MG63 (cell line): ENCODE measurements at regions not wholly inside any gene's neighbourhood (a gene's known extent, or its start where the extent isn't known, plus 50 kb on each side); places are given as distances from the start of the nearest gene placed in this dataset.
A peak's percentile ranks its signal among the peaks of the same experiment; 100 is the strongest.

Source experiments
- DNase-seq: peaks from one replicate; pipeline ENCODE4 v3.0.0-alpha.2; 2020
- H3K27me3 ChIP-seq: fragments of 250-450 bp; sonication (Bioruptor Pico); 2 replicates; pipeline ENCODE4 v1.5.1; 2020; ENCODE audit warnings: mild to moderate bottlenecking, moderate library complexity
- H3K36me3 ChIP-seq: fragments of 250-450 bp; sonication (Bioruptor Pico); 2 replicates; pipeline ENCODE4 v1.5.1; 2020; ENCODE audit warnings: mild to moderate bottlenecking, moderate library complexity
- H3K4me3 ChIP-seq: fragments of 250-450 bp; sonication (Bioruptor Pico); 2 replicates; pipeline ENCODE4 v1.5.1; 2020; ENCODE audit warnings: mild to moderate bottlenecking, moderate library complexity
- H3K9me3 ChIP-seq: fragments of 250-450 bp; sonication (Bioruptor Pico); 2 replicates; pipeline ENCODE4 v1.5.1; 2020; ENCODE audit warnings: mild to moderate bottlenecking, moderate library complexity

DNA sequence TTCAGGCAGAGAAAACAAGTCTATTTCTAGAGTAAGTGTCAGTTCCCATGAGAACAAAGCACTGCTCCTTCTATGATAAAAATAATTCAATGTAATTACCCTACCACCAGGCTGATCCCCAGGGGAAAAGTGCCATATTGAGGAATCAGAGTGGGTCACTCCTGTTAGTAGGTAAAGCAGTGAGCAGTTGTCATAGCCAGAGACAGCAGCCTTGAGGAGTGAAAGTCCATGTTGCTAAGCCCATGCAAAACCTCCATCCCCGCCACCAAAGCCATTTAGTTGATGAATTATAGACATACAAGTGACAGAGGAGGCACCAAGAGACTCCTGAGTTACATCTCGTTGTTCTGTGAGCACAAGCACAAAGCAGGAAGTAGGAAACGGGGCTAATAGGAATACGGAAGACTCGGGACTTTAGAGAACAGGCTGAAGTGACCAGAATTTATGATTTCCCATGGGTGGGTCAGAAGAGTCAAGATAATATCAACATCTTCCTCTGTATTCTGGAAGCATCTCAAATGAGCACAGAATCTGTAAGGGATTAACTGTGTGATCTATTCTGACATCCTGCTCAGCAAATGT is 197.9 kb downstream of the MAFB start:
- no peaks in the 10 kb centered on the region for H3K36me3 ChIP-seq
- no peak for DNase-seq
- no peaks in the 10 kb centered on the region; the same call in 1 of the 2 replicates for H3K27me3 ChIP-seq
- no peak overlapping the region for H3K4me3 ChIP-seq
- H3K9me3 ChIP-seq: no peaks in the 10 kb centered on the region

DNA sequence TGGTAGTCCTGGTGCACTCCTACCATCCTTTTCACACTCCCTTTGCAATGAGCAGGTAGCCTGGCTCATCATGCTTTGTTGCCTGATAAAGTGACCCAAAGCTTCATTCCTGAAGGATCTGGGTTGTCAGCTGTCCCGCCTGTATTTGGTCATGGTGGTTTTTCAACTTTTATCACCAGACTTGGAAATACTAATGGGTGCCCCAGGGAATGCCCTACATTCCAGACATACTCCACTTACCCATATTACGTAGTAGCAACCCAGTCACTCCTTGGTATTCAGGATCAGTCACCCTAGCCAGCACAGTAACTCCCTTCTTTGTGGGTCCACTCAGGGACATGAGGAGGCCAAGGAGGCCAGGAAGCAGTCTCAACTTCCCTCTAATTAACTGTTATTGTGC is 199.2 kb downstream of the MAFB start:
- Histone ChIP-seq H3K27me3 (no peaks in the 10 kb centered on the region; the same call in 1 of the 2 replicates), H3K36me3 (no peaks in the 10 kb centered on the region), H3K4me3 (no peak overlapping the region), H3K9me3 (no peaks in the 10 kb centered on the region)
- DNase-seq: no peak

DNA sequence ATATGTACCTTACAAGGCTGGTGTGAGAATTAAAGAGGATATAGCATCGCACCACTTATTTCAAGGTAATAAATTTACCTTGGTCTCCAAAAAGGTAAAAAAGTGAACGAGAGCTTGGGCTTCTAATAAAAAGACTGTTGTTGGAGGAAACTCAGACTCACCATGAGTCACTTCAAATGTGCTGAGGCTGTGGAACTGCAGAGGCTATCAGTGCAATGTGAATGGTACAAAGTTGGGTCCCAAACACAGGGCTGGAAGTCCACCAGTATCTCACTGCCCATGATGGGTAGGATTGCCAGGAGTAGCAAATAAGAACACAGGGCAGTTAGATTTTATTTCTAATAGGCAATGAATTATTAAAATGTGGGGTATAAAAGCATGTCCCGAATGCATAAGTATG is 200.6 kb downstream of the MAFB start:
- H3K9me3 ChIP-seq: no peaks in the 10 kb centered on the region
- H3K36me3 ChIP-seq: no peaks in the 10 kb centered on the region
- H3K4me3 ChIP-seq: no peak overlapping the region
- DNase-seq: no peak
- H3K27me3 ChIP-seq: no peaks in the 10 kb centered on the region; the same call in 1 of the 2 replicates

DNA sequence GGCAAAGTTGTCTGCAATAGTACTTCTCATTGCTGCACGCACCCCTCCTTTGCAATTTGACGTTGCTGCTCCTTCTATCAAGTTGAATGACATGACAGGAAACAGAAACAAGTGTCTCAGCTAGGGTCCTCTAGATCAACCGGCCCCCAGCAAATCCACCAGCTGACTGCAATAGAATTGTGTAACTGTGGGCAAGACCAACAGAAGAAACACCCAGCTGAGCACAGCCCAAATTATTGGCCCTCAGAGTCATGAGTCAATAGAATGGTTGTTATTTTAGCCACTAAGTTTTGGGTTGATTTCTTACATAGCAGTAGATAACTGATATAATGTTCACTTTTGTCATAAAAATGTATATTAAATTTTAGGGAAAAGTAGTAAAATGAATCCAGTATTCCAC is 202.7 kb downstream of the MAFB start:
- DNase-seq: no peak
- H3K9me3 ChIP-seq: no peaks in the 10 kb centered on the region
- H3K36me3 ChIP-seq: no peaks in the 10 kb centered on the region
- no peak overlapping the region for H3K4me3 ChIP-seq
- no peaks in the 10 kb centered on the region for H3K27me3 ChIP-seq

DNA sequence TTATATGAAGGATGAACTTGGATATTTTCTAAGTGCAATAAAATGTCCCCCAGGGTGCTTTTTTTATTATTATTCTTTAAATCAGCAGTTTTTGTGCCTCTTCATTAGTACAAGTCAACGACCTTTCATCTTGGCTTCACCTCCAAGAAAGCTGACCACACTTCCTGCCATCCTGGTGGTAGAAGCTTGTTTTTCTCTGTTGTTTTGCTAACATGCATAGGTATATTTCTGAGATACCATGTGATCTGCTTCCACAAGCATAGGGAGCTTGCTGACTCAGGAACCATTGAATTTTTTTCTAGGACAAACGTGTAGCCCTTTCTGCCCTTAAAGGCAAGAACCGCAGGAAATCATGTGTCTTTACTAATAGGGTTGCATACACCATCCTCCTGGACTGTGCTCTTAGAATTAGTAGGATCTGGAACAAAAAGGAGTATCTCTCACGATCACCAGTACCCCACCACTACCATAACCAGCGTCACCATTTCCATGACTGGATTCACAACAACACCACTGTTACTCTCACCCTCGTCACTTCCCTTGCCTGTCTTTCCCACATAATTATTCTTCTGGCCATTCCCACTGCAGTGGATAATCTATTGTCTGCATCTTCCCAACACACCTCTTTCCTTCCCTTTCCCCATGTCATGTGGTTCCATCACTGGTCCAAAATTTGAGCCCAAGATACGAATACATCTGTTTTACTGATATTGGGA is 207.1 kb downstream of the MAFB start:
- DNase-seq: no peak
- H3K9me3 ChIP-seq: no peaks in the 10 kb centered on the region
- no peaks in the 10 kb centered on the region for H3K36me3 ChIP-seq
- H3K27me3 ChIP-seq: no peaks in the 10 kb centered on the region
- H3K4me3 ChIP-seq: no peak overlapping the region

DNA sequence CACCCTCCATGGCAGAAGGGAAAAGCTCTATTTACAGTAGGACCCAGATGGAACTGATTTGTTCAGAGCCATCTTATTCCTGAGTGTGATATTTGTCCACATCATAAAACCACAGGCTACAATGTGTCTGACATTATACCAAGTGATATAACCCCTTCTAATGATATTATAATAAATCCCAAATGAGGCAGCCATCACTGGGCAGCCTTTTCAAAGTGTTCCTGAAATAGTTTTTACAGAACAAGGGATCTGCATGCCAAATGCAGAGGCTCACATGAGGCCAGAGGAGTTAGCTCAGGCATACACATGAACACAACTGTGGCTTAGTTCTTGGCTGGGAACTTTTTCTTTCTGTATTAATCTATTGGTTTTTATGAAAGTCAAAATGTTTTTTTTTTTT is 207.7 kb downstream of the MAFB start:
- DNase-seq: no peak
- no peaks in the 10 kb centered on the region for H3K9me3 ChIP-seq
- H3K36me3 ChIP-seq: no peaks in the 10 kb centered on the region
- no peak overlapping the region for H3K4me3 ChIP-seq
- H3K27me3 ChIP-seq: no peaks in the 10 kb centered on the region

DNA sequence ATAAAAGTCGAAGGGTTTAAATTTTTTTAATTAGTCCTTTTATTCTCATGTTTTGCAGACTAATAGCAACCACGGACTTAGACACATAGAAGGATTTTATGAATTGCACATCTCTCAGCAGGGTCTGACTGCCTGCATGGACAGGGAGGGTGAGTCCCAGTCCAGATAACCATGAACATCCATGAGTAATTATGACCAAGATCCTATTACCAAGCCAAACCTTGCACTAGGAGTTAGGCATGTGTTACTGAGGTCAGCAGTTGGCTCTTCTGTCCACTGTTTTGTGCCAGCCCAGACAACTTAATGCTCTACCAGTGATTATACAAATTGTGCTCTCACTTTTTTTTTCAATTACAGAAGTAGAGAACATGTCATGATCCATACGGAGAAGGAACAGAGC is 211.2 kb downstream of the MAFB start:
- no peaks in the 10 kb centered on the region for H3K36me3 ChIP-seq
- peak; percentile 84 for DNase-seq
- no peaks in the 10 kb centered on the region for H3K27me3 ChIP-seq
- H3K4me3 ChIP-seq: no peak overlapping the region
- H3K9me3 ChIP-seq: no peaks in the 10 kb centered on the region

DNA sequence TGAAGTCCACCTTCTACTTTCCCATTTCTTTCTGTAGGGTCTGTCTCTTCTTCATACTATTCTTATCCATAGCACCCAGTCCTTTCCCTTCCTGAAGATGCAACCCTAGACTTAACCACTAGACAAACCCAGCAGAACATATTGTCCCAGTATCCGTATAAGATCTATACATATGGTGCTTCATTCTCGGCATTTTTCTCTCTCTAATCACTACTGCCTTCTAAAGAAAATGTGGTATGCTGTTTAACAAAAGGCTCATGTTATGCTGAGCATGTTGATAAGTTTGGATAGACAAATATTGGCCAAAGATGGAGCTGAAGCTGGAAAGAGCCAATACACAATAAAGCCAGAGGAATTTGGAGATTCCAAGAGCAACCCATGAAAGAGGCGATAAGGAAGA is 212.6 kb downstream of the MAFB start:
- H3K36me3 ChIP-seq: no peaks in the 10 kb centered on the region
- H3K9me3 ChIP-seq: no peaks in the 10 kb centered on the region
- no peak for DNase-seq
- H3K4me3 ChIP-seq: no peak overlapping the region
- H3K27me3 ChIP-seq: no peaks in the 10 kb centered on the region

DNA sequence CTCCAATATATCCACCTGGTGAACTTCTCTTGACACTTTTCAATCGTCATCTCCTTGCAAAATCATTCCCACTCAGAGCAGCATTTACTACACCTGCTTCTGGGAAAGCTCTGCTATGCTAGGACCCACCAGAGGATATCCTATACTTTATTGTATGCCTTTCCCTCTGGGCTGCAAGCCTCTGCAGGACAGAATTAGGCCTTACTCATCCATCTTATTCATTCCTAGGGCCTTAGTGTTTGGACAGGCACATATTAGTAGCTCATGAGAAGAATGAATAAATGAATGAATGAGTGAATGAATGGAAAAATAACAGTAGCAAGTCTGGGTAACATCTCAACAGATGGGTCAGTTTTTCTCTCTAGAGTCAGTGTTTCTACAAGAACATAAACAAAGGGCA is 216.1 kb downstream of the MAFB start:
- no peaks in the 10 kb centered on the region for H3K9me3 ChIP-seq
- no peak for DNase-seq
- H3K27me3 ChIP-seq: no peaks in the 10 kb centered on the region
- no peak overlapping the region for H3K4me3 ChIP-seq
- H3K36me3 ChIP-seq: no peaks in the 10 kb centered on the region

DNA sequence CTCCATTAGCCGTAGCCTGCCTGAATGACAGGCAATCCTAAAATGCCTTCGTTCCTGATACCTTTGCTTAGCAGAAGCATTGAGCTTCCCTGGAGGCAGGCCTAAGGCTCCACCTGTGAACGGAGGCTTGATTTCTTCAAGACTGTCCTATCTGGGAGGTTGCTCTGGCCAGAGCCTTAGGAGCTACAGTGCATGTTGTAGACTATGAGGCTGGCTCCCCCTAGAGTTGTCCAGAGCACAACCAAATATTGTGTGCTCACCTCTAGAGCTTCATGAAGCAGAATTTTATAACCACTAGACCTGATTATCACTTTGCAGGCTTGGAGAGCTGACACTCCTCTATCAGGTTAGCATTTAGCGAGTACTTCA is 217.8 kb downstream of the MAFB start:
- Histone ChIP-seq H3K4me3 (no peak overlapping the region), H3K36me3 (no peaks in the 10 kb centered on the region), H3K9me3 (no peaks in the 10 kb centered on the region), H3K27me3 (no peaks in the 10 kb centered on the region)
- DNase-seq: no peak

DNA sequence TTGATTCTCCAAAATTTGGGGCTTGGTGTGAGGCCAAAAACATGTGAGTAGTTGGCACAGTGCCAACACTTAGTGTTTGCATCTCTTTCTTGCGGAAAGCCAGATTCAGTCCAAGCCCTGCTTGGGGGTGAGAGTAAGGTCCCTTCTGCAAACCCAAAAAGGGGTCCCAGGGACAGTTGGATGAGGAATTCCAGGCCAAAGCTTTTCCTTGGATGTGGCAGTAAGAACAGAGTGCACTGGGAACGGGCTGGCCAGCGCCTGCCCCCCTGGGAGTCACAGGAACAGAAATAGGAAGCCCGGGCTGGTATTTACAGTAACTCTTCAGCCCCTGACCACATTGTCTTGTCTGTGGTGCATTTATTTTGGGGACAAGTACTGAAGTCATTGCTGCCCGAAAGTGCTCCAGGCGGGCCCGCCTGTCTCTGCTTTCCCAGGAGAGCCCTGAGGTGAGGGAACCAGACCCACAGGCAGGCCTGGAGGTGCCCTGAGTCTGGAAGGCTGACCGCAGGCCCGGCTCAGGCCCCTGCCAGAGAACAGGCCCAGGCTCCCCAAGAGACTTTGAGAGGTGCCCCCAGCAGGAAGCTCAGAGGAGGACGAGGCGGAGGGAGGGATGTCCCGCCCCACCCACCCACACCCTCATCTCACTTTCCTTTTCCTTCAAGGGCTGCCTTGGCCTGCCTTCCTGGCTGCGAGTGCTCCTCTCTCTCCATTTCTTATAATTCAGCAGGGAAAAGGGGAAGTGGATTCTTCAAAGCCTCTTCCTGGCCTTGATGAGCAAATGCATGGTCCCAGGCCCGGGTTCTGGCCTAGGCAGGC is 218.4 kb downstream of the MAFB start:
- DNase-seq: no peak
- no peak overlapping the region for H3K4me3 ChIP-seq
- H3K27me3 ChIP-seq: no peaks in the 10 kb centered on the region; the same call in 1 of the 2 replicates
- H3K9me3 ChIP-seq: no peaks in the 10 kb centered on the region
- H3K36me3 ChIP-seq: no peaks in the 10 kb centered on the region

DNA sequence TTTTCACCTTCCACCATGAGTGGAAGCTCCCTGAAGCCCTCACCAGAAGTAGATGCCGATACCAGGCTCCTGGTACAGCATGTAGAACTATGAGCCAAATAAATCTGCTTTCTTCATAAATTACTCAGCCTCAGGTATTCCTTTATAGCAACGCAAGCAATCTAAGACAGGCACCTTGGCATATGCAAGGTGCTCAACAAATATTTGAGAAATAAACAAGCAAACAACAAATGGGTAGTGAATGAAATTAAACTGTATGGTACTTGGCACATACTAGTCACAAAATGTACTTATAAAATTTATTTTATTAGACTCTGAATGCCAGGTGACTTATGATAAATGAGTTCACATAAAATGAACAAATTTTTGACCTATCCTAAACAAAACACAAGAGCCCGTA is 220.3 kb downstream of the MAFB start:
- no peak for DNase-seq
- no peaks in the 10 kb centered on the region; the same call in 1 of the 2 replicates for H3K27me3 ChIP-seq
- H3K9me3 ChIP-seq: no peaks in the 10 kb centered on the region
- H3K4me3 ChIP-seq: no peak overlapping the region
- no peaks in the 10 kb centered on the region for H3K36me3 ChIP-seq

DNA sequence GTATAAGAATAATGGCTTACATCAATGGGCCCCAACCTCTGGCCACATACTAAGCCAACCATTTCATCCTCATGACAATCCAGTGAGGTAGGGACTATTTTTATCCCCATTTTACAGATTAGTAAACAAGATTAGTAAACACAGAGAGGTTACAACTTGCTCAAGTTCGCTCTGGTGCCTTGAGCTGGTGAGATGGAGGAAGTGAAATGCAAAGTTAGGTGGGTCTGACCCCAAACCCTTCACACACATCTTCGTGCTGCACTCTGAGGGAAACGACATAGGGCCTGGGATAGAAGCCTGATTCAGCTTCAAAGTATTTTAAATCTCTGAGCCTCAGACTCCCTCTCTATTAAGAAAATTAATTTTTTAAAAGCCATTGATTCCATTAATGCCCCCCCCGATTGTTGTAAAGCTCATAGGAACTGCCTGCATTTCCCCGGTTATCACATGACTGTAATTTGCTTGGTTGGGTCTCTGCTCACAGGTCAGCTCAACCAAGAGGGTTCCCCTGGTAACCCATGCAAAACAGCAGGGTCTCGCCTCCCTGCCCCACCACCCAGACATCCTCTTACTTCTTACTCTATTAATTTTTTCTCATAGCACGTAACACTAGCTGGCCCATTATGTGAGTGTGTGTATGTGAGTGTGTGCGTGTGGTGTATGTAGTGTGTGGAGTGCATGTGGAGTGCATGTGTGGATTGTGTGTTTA is 221.2 kb downstream of the MAFB start:
- no peak for DNase-seq
- H3K36me3 ChIP-seq: no peaks in the 10 kb centered on the region
- no peaks in the 10 kb centered on the region for H3K9me3 ChIP-seq
- no peak overlapping the region for H3K4me3 ChIP-seq
- H3K27me3 ChIP-seq: no peaks in the 10 kb centered on the region; the same call in 1 of the 2 replicates

DNA sequence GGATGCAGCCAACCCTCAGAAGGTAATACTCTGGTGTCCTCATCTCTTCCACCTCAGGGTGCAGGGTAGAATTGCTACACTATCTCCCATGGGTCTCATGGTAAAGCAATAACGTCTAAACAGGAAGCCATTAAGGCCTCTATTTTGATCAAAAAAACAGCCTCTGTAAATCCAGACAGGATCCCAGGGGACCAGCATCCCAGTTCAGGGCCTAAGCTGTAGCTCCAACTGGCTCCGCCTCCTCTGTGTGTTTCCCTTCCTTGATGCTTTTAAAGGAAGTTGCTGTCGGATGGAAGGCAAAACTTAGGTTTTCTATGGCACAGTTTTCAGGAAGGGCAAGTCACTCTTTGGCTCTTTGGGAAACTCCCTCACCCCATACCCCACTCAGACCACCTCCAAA is 222.0 kb downstream of the MAFB start:
- DNase-seq: no peak
- no peak overlapping the region for H3K4me3 ChIP-seq
- no peaks in the 10 kb centered on the region for H3K36me3 ChIP-seq
- H3K27me3 ChIP-seq: no peaks in the 10 kb centered on the region; the same call in 1 of the 2 replicates
- no peaks in the 10 kb centered on the region for H3K9me3 ChIP-seq

DNA sequence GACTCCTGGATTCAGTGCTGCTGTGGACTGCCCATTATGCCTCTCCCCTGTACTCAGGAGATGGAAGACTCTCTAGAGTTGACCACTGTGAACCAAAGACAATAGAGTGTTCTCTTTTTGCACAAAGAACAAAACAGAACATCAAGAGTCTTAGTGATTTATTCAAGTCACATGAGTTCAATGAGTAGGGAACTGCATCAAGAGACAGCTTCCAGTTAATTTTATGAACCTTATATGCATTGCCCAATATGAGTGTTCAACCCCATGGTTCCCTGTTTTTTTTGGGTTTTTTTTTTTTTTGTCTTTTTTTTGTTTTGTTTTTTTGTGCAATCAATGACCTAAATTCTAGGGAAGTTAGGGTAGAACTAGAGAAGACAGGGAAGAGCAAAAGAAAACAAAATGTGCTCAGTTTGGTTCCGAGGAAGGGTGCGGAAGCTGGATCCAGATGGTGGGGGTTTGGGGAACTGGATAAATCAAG is 224.3 kb downstream of the MAFB start:
- no peaks in the 10 kb centered on the region for H3K36me3 ChIP-seq
- DNase-seq: no peak

DNA sequence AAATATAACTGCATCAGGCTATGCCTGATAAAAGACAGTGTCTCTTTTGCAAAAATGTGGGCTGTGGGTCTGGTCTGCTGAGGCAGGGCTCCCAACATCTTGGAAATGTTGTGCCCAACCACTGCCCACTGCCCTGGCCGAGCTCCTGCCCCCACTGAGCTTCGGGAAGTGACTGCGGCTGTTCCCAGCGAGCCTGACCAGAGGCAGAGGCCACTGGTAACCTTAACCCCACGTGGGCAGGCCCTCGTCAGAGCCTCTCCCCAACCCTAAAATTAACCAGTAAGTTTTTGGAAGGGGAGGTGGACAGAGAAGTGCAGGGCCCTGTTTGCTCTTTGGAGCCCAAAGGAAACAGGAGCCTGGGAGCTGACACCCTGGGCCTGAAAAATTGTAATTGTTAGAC is 225.9 kb downstream of the MAFB start:
- H3K36me3 ChIP-seq: no peaks in the 10 kb centered on the region
- DNase-seq: no peak
- no peaks in the 10 kb centered on the region; the same call in 1 of the 2 replicates for H3K27me3 ChIP-seq
- no peak overlapping the region for H3K4me3 ChIP-seq
- no peaks in the 10 kb centered on the region for H3K9me3 ChIP-seq

More for the DNA sequence above, 224.3 kb downstream of the MAFB start:
- no peaks in the 10 kb centered on the region; the same call in 1 of the 2 replicates for H3K27me3 ChIP-seq
- H3K9me3 ChIP-seq: no peaks in the 10 kb centered on the region
- H3K4me3 ChIP-seq: no peak overlapping the region

DNA sequence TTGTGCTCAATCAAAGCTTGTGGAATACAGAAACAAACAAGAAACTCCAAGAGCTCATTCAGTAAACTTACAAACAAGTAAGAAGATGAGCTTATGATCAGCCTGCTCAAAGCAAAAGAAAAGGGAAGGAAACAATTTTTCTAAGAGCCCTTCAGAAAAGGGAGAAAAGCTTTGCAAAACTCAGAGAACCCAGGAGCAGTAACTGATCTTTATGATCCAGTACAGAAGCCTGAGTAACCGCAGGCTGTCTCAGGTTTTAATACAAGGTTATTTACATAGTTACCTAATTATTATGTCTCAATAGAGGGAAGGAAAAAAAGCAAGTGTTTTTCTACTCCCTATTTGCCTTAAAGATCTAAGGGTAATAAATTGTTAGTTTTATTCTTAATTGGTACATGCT is 226.5 kb downstream of the MAFB start:
- no peaks in the 10 kb centered on the region for H3K9me3 ChIP-seq
- no peak overlapping the region for H3K4me3 ChIP-seq
- no peaks in the 10 kb centered on the region for H3K36me3 ChIP-seq
- no peak for DNase-seq
- H3K27me3 ChIP-seq: no peaks in the 10 kb centered on the region; the same call in 1 of the 2 replicates
